Right kidney (tissue), 1 donor: ENCODE measurements at regions not wholly inside any gene's neighbourhood (a gene's known extent, or its start where the extent isn't known, plus 50 kb on each side); places are given as distances from the start of the nearest gene placed in this dataset.
"Not testable (repeated sequence)": the region's sequence is repeated elsewhere in the genome, so short reads cannot be mapped to it uniquely, and the experiment has no call there.

ENCODE experiments used
- DNase-seq: peaks from one replicate; pipeline ENCODE4 v3.0.0-alpha.2; 2016

- no peak for DNase-seq
Observed at GRCh38 chr4:127001933-127002332, 630.8 kb upstream of the INTU start.

- DNase-seq, result no peak
Observed at GRCh38 chr4:127006446-127006877, 626.3 kb upstream of the INTU start.

- DNase-seq, result no peak
Observed at GRCh38 chr4:127007305-127007704, 625.5 kb upstream of the INTU start.

GRCh38 chr4:127012549-127012948 lies 620.2 kb upstream of the INTU start:
- no peak for DNase-seq

GRCh38 chr4:127015667-127016117 lies 617.1 kb upstream of the INTU start:
- DNase-seq, result no peak

GRCh38 chr4:127018381-127018780 lies 614.4 kb upstream of the INTU start:
- DNase-seq, result no peak

- not testable (repeated sequence) for DNase-seq
Observed at GRCh38 chr4:127020831-127021230, 611.9 kb upstream of the INTU start.

GRCh38 chr4:127036296-127036695 lies 596.5 kb upstream of the INTU start:
- no peak for DNase-seq

GRCh38 chr4:127045861-127046260 lies 586.9 kb upstream of the INTU start:
- no peak for DNase-seq

- no peak for DNase-seq
Observed at GRCh38 chr4:127047930-127048329, 584.8 kb upstream of the INTU start.

- no peak for DNase-seq
Observed at GRCh38 chr4:127048376-127049044, 584.2 kb upstream of the INTU start.

- DNase-seq, result no peak
Observed at GRCh38 chr4:127049526-127049925, 583.2 kb upstream of the INTU start.

- no peak for DNase-seq
Observed at GRCh38 chr4:127052742-127053141, 580.0 kb upstream of the INTU start.

- DNase-seq, result no peak
Observed at GRCh38 chr4:127055357-127055756, 577.4 kb upstream of the INTU start.

GRCh38 chr4:127069675-127070074 lies 563.1 kb upstream of the INTU start:
- no peak for DNase-seq

- DNase-seq, result no peak
Observed at GRCh38 chr4:127071443-127071842, 561.3 kb upstream of the INTU start.

GRCh38 chr4:127080141-127080540 lies 552.6 kb upstream of the INTU start:
- DNase-seq, result no peak

- DNase-seq, result no peak
Observed at GRCh38 chr4:127081041-127081440, 551.7 kb upstream of the INTU start.

- no peak for DNase-seq
Observed at GRCh38 chr4:127082986-127083385, 549.8 kb upstream of the INTU start.

GRCh38 chr4:127084666-127085065 lies 548.1 kb upstream of the INTU start:
- no peak for DNase-seq

GRCh38 chr4:127097061-127097460 lies 535.7 kb upstream of the INTU start:
- no peak for DNase-seq

- DNase-seq, result no peak
Observed at GRCh38 chr4:127102361-127102760, 530.4 kb upstream of the INTU start.

GRCh38 chr4:127103681-127104115 lies 529.1 kb upstream of the INTU start:
- no peak for DNase-seq

GRCh38 chr4:127113844-127114362 lies 518.9 kb upstream of the INTU start:
- DNase-seq, result no peak
